GM19035 (cell line): ENCODE measurements at regions not wholly inside any gene's neighbourhood (a gene's known extent, or its start where the extent isn't known, plus 50 kb on each side); places are given as distances from the start of the nearest gene placed in this dataset.

Experiments
- ATAC-seq: cut with Tn5 transposase; IDR thresholded peaks from one replicate; pipeline ENCODE4 v1.9.1; 2021; ENCODE audit not compliant: unreplicated experiment

- no peak for ATAC-seq
These were observed 61.3 kb upstream of the NFKB1 start for GRCh38 chr4:102439812-102440211.

- ATAC-seq, result no peak
These were observed 60.7 kb upstream of the NFKB1 start for GRCh38 chr4:102440498-102440897.

- no peak for ATAC-seq
These were observed 58.9 kb upstream of the NFKB1 start for GRCh38 chr4:102441978-102442911.

GRCh38 chr4:102444752-102445151 lies 56.4 kb upstream of the NFKB1 start:
- ATAC-seq, result no peak

DNA sequence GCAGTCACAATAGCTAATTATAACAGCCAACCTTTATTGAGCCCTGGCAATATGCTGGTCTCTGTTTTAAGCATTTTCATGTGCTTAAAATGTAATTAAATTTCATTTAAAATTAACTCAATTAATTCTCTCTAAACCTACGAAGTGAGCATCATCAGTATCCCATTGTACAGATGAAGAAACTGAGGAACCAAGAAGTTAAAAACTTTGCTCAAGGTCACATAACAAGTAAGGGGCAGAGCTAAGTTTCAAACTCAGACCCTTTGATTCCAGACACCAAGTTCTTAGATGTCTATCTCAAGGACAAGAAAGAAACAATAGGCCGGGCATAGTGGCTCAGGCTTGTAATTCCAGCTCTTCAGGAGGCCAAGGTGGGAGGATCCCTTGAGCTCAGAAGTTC lies 55.9 kb upstream of the NFKB1 start:
- ATAC-seq, result no peak

GRCh38 chr4:102447413-102447812 lies 53.7 kb upstream of the NFKB1 start:
- no peak for ATAC-seq

DNA sequence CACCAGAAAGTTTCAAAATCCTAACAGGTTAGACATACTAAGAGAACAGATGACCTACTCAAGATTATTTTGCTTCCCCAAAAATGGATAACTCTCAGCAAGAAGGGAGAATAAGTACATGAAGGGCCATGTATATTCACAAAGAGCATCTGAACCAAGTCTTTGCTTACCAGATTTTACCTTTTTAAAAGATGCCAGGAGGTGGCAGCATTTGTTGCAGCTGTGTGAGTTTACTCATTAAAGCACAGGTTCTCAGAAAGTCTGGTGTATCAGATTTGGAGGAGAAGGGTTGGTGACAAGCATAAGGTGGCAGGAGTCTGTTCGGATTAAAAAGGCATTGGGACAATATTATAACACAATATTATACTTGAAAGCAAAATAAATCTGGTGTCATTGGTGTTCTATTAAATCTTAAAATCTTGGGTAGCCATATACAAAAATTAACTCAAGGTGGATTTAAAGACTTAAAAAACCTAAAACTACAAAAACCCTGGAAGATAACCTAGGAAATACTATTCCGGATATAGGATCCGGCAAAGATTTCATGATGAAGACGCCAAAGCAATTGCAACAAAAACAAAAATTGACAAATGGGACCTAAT lies 51.3 kb upstream of the NFKB1 start:
- peak; percentile 67 for ATAC-seq

DNA sequence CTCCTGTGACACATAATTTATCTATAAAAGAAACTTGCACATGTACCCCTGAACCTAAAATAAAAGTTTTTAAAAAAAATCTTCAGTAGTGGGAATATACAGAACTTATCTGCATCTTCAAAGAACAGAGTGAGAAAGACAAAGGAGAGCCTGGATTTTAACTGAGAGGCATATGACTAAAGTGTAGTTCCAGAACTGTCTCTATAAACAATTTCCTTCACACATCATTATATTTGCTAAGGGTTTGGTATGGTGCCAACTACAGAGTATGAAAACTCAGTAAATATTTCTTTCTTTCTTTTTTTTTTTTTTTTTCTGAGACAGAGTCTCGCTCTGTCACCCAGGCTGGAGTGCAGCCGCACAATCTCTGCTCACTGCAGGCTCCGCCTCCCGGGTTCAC lies 49.9 kb upstream of the NFKB1 start:
- ATAC-seq, result no peak
